Activated T-cell treated with anti-CD3 and anti-CD28 coated beads, Interleukin-2, amount 50 U/mL, for 24 hours (primary cell): ENCODE measurements at regions not wholly inside any gene's neighbourhood (a gene's known extent, or its start where the extent isn't known, plus 50 kb on each side); places are given as distances from the start of the nearest gene placed in this dataset.

ENCODE experiments used
- DNase-seq: peaks from one replicate; pipeline ENCODE4 v3.0.0-alpha.2; 2020
- H3K27ac Mint-ChIP-seq: 2 replicates; pipeline ENCODE4 v1.8.0; 2020; ENCODE audit warnings: mild to moderate bottlenecking, mixed read lengths
- H3K27me3 Mint-ChIP-seq: 2 replicates; pipeline ENCODE4 v1.8.0; 2020; ENCODE audit warnings: mixed read lengths
- H3K36me3 Mint-ChIP-seq: 2 replicates; pipeline ENCODE4 v1.8.0; 2020; ENCODE audit warnings: low read depth, mixed read lengths
- H3K4me1 Mint-ChIP-seq: 2 replicates; pipeline ENCODE4 v1.8.0; 2020; ENCODE audit warnings: low read depth, mixed read lengths
- H3K4me3 Mint-ChIP-seq: 2 replicates; pipeline ENCODE4 v1.8.0; 2020; ENCODE audit warnings: mild to moderate bottlenecking, moderate library complexity, mixed read lengths
- H3K9me3 Mint-ChIP-seq: 2 replicates; pipeline ENCODE4 v1.8.0; 2020; ENCODE audit warnings: mixed read lengths

- no peak overlapping the region for H3K27ac Mint-ChIP-seq
- no peak overlapping the region for H3K4me3 Mint-ChIP-seq
- DNase-seq: no peak
- no peaks in the 10 kb centered on the region for H3K4me1 Mint-ChIP-seq
- no peaks in the 10 kb centered on the region for H3K27me3 Mint-ChIP-seq
- H3K9me3 Mint-ChIP-seq: peaks cover 4% of the 10 kb centered on the region
- H3K36me3 Mint-ChIP-seq: no peaks in the 10 kb centered on the region
Measured at GRCh38 chr5:113866763-113867162, 353.3 kb downstream of the YTHDC2 start.

- Mint-ChIP-seq H3K4me3 (no peak overlapping the region), H3K27ac (no peak overlapping the region), H3K27me3 (no peaks in the 10 kb centered on the region), H3K9me3 (peaks cover 4% of the 10 kb centered on the region), H3K4me1 (no peaks in the 10 kb centered on the region), H3K36me3 (no peaks in the 10 kb centered on the region)
- no peak for DNase-seq
Measured at GRCh38 chr5:113869611-113870010, 356.1 kb downstream of the YTHDC2 start.

- peaks cover 4% of the 10 kb centered on the region for H3K9me3 Mint-ChIP-seq
- H3K27me3 Mint-ChIP-seq: no peaks in the 10 kb centered on the region
- H3K36me3 Mint-ChIP-seq: no peaks in the 10 kb centered on the region
- no peak for DNase-seq
- H3K4me3 Mint-ChIP-seq: no peak overlapping the region
- H3K27ac Mint-ChIP-seq: no peak overlapping the region
- no peaks in the 10 kb centered on the region for H3K4me1 Mint-ChIP-seq
Measured at GRCh38 chr5:113871972-113872371, 358.5 kb downstream of the YTHDC2 start.

GRCh38 chr5:113875096-113875495 is 361.6 kb downstream of the YTHDC2 start:
- no peaks in the 10 kb centered on the region for H3K4me1 Mint-ChIP-seq
- H3K27ac Mint-ChIP-seq: no peak overlapping the region
- no peak overlapping the region for H3K4me3 Mint-ChIP-seq
- H3K27me3 Mint-ChIP-seq: no peaks in the 10 kb centered on the region
- no peaks in the 10 kb centered on the region for H3K36me3 Mint-ChIP-seq
- H3K9me3 Mint-ChIP-seq: peaks cover 3% of the 10 kb centered on the region
- DNase-seq: no peak

- no peaks in the 10 kb centered on the region for H3K27me3 Mint-ChIP-seq
- H3K4me1 Mint-ChIP-seq: no peaks in the 10 kb centered on the region
- H3K9me3 Mint-ChIP-seq: no peaks in the 10 kb centered on the region
- no peak overlapping the region for H3K4me3 Mint-ChIP-seq
- H3K27ac Mint-ChIP-seq: no peak overlapping the region
- no peak for DNase-seq
- no peaks in the 10 kb centered on the region for H3K36me3 Mint-ChIP-seq
Measured at GRCh38 chr5:113891491-113891890, 378.0 kb downstream of the YTHDC2 start.

GRCh38 chr5:113896789-113897188 is 383.3 kb downstream of the YTHDC2 start:
- Mint-ChIP-seq H3K9me3 (no peaks in the 10 kb centered on the region), H3K27ac (no peak overlapping the region), H3K36me3 (no peaks in the 10 kb centered on the region), H3K4me3 (no peak overlapping the region), H3K27me3 (no peaks in the 10 kb centered on the region), H3K4me1 (no peaks in the 10 kb centered on the region)
- DNase-seq: no peak

GRCh38 chr5:113897748-113898147 is 384.3 kb downstream of the YTHDC2 start:
- H3K4me3 Mint-ChIP-seq: no peak overlapping the region
- H3K27ac Mint-ChIP-seq: no peak overlapping the region
- no peaks in the 10 kb centered on the region for H3K27me3 Mint-ChIP-seq
- H3K36me3 Mint-ChIP-seq: no peaks in the 10 kb centered on the region
- H3K4me1 Mint-ChIP-seq: no peaks in the 10 kb centered on the region
- no peak for DNase-seq
- H3K9me3 Mint-ChIP-seq: no peaks in the 10 kb centered on the region

- no peak overlapping the region for H3K27ac Mint-ChIP-seq
- no peaks in the 10 kb centered on the region for H3K9me3 Mint-ChIP-seq
- DNase-seq: no peak
- no peaks in the 10 kb centered on the region for H3K4me1 Mint-ChIP-seq
- H3K36me3 Mint-ChIP-seq: no peaks in the 10 kb centered on the region
- no peak overlapping the region for H3K4me3 Mint-ChIP-seq
- H3K27me3 Mint-ChIP-seq: no peaks in the 10 kb centered on the region
Measured at GRCh38 chr5:113900141-113900540, 386.6 kb downstream of the YTHDC2 start.

GRCh38 chr5:113900816-113901215 is 387.3 kb downstream of the YTHDC2 start:
- H3K27me3 Mint-ChIP-seq: no peaks in the 10 kb centered on the region
- no peak overlapping the region for H3K27ac Mint-ChIP-seq
- no peak for DNase-seq
- no peaks in the 10 kb centered on the region for H3K36me3 Mint-ChIP-seq
- no peaks in the 10 kb centered on the region for H3K4me1 Mint-ChIP-seq
- no peaks in the 10 kb centered on the region for H3K9me3 Mint-ChIP-seq
- no peak overlapping the region for H3K4me3 Mint-ChIP-seq

- no peaks in the 10 kb centered on the region for H3K36me3 Mint-ChIP-seq
Measured at GRCh38 chr5:113901718-113902117, 388.2 kb downstream of the YTHDC2 start.

GRCh38 chr5:113902917-113903660 is 389.6 kb downstream of the YTHDC2 start:
- DNase-seq: no peak
- Mint-ChIP-seq H3K4me3 (no peak overlapping the region), H3K4me1 (no peaks in the 10 kb centered on the region), H3K36me3 (no peaks in the 10 kb centered on the region), H3K9me3 (no peaks in the 10 kb centered on the region), H3K27me3 (no peaks in the 10 kb centered on the region), H3K27ac (no peak overlapping the region)

More at GRCh38 chr5:113901718-113902117, 388.2 kb downstream of the YTHDC2 start:
- Mint-ChIP-seq H3K9me3 (no peaks in the 10 kb centered on the region), H3K4me1 (no peaks in the 10 kb centered on the region), H3K27ac (no peak overlapping the region), H3K4me3 (no peak overlapping the region), H3K27me3 (no peaks in the 10 kb centered on the region)
- DNase-seq: no peak

- no peaks in the 10 kb centered on the region for H3K27me3 Mint-ChIP-seq
- H3K4me3 Mint-ChIP-seq: no peak overlapping the region
- no peak for DNase-seq
- H3K36me3 Mint-ChIP-seq: no peaks in the 10 kb centered on the region
- no peaks in the 10 kb centered on the region for H3K4me1 Mint-ChIP-seq
- H3K27ac Mint-ChIP-seq: no peak overlapping the region
- peaks cover 3% of the 10 kb centered on the region for H3K9me3 Mint-ChIP-seq
Measured at GRCh38 chr5:113909782-113910181, 396.3 kb downstream of the YTHDC2 start.

- DNase-seq: no peak
- Mint-ChIP-seq H3K27me3 (no peaks in the 10 kb centered on the region), H3K36me3 (no peaks in the 10 kb centered on the region), H3K4me3 (no peak overlapping the region), H3K4me1 (no peaks in the 10 kb centered on the region), H3K27ac (no peak overlapping the region), H3K9me3 (peaks cover under 1% of the 10 kb centered on the region)
Measured at GRCh38 chr5:113917997-113918396, 404.5 kb downstream of the YTHDC2 start.

GRCh38 chr5:113922343-113922742 is 408.8 kb downstream of the YTHDC2 start:
- no peak for DNase-seq
- Mint-ChIP-seq H3K4me1 (no peaks in the 10 kb centered on the region), H3K9me3 (peaks cover 2% of the 10 kb centered on the region), H3K27me3 (no peaks in the 10 kb centered on the region), H3K36me3 (no peaks in the 10 kb centered on the region), H3K4me3 (no peak overlapping the region), H3K27ac (no peak overlapping the region)

GRCh38 chr5:113935453-113935852 is 422.0 kb downstream of the YTHDC2 start:
- Mint-ChIP-seq H3K36me3 (no peaks in the 10 kb centered on the region), H3K9me3 (peaks cover 2% of the 10 kb centered on the region), H3K4me1 (no peaks in the 10 kb centered on the region), H3K27ac (no peak overlapping the region), H3K27me3 (no peaks in the 10 kb centered on the region), H3K4me3 (no peak overlapping the region)
- DNase-seq: no peak

GRCh38 chr5:113937301-113937700 is 423.8 kb downstream of the YTHDC2 start:
- Mint-ChIP-seq H3K36me3 (no peaks in the 10 kb centered on the region), H3K27ac (no peak overlapping the region), H3K4me1 (no peaks in the 10 kb centered on the region), H3K27me3 (no peaks in the 10 kb centered on the region), H3K4me3 (no peak overlapping the region), H3K9me3 (peaks cover 4% of the 10 kb centered on the region)
- DNase-seq: no peak
